CD4-positive, alpha-beta T cell treated with Interleukin-4 for 1 hour (primary cell): ENCODE measurements at regions not wholly inside any gene's neighbourhood (a gene's known extent, or its start where the extent isn't known, plus 50 kb on each side); places are given as distances from the start of the nearest gene placed in this dataset.

Source experiments
- DNase-seq, 2 donors: peaks; one replicate each; pipeline ENCODE4 v3.0.0-alpha.2; 2020 to 2022

DNA sequence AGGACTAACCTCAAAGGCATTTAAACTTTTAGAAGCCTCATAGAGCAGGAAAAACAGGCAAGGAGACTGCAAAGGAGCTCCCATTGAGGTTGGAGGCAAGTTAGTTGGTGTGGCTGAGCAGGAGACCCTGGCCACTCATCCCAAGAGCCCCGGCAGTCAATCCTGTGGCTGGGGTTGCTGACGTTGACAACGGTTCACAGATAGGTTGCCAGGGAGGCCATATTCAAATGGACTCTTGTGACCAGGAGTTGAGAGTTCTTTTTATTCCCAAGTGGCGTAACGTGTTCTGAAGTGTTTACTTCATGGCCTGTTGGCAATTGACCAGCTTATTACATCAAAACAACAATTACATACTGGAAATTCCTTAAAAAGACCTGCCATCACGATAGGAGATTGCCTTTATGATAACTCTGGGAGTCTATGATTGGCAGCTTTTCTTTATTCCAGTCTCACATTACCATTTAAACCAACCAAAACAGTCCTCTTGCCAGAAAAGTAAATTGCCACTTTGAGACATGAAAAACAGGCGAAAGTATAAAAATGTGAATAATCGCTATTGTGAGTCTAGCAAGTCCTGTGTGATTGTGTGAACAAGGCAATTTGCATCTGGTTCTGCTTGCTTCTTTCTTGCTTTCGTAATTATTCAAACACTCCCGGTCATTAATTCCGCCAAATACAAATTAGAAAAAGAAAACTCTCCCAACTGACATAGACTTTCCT, 394.9 kb downstream of the MED10 start:
- DNase-seq = no peak

DNA sequence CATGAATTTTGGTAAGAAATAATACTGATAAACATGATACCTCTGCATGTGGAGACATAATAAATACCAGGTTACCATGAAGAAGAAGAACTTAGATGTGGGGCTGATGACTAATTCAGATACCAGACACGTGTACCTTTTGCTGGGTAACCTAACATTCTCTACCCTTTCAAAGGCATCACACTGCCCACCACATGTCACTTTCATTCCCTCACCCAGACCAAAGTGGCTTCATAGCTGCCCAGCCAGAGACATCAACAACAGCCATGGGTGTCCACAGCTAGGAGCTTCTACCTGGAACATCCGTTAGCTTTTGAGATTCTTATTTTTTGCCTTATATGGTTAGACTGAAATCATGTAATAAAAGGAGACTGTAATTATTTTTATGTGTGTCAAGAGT, 396.8 kb downstream of the MED10 start:
- no peak for DNase-seq

DNA sequence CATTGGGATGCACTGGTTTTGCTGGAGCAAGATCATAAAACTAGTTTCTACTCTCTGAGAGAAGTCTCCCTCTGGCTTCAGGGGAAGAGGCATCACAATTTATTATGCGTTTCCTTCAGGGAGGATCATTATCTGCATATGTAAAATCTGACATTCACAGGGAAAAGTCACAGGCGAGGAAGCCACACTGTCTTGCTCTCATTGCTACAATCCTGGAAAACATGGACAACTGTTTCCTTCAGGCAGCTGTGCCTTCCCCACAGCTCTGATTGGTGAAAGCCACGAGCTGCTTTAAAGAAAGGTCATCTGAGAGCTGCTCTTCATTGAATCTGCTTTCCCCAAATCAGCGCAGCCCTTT, 397.8 kb downstream of the MED10 start:
- no peak for DNase-seq

DNA sequence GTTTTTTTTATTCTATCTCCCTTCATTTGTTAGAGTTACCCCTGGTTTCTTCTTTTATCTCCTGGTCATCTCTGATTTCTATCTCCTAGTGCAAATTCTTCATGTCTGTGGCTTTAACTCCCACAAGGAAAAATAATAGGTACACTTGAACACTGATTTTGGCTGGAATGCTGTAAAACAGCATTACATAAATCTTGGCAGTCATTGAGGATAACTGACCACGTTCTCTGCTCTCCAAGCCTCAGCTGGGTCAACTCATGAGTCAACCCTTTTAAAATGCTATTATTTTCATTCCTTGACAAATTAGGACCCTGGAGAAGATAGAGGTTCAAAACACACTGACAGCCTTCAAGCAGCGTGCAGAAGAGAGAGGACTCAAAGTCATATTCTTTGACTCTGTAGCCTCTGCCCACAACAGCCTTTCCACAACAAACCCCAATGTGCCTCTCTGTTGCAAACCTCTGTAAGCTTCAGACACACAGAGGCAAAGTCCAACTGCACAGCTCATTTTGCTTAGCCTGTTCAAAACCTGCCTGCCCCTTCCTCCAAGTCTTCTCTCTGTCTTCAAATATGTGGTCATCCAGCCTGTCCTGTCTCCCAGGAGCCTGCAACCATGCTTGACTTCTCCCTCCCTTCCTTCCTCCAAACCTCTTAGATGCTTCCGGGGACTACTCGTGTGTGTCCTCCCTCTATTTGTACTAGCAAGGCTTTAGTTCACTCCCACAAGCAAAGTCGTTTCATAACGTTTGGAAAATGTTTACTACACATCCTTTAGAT, 398.4 kb downstream of the MED10 start:
- DNase-seq = no peak

GRCh38 chr5:5979377-5979760, 399.0 kb downstream of the MED10 start:
- no peak for DNase-seq

DNA sequence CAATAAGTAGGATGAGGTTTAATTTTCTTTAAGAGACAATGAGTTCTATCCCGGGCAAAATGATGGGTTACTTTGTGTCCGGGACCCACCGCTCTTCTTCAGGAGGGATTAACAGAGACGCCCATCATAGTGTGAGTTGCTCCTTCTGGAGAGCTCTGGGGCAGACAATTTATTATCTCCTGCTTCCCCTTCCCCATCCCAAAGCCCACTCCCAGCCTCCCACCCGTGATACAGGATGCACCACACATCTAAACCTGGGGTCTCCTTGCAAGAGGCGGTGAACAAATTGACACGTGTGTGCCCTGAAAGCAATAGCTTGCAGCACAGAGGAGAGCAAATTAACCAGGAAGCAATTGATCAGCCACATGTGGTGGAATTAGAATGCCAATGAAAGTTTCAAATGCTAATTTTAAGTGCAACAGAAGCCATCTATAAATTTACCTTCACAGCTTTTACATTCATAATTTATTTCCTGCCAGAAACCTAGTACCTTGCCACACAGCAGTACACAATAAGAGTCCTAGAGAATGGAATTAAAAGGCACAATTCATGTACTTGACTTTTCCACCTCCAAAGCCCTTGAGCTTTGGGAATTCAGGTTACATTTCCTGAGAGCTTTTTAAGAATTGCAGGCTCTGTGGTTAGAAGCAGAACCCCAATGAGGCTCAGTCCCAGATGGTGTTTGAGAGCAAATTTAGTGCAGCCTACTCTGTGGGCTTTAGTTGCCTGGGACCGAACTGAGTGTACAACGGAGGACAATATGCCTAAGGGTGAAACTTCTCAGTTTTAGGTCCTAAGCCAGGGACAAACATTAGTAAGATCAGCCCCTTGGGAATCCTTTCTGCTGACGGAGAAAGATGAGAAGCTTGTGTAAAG, 399.6 kb downstream of the MED10 start:
- DNase-seq = no peak

GRCh38 chr5:5971203-5971602, 407.1 kb downstream of the MED10 start:
- no peak for DNase-seq

- no peak for DNase-seq
Observed at GRCh38 chr5:5969942-5970483, 408.3 kb downstream of the MED10 start.

DNA sequence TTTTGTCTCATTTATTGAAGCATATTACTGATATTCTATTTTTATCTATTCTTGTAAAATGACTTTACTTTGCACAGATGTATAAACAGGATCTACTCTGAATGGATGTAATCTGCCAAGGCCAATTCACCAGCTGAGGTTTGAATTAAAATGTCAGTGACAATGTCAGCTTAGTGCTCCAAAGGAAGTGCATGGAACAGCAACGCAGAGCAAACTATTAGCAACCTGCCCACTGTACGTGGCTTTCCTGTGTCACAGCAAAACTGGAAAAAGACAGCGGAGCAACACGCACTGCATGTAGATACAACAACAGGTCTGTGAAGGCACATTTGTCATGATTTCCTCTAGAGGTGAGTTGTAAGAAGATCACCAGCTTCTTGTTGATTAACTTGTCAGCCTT, 409.4 kb downstream of the MED10 start:
- no peak for DNase-seq

GRCh38 chr5:5967944-5968343, 410.4 kb downstream of the MED10 start:
- no peak for DNase-seq

DNA sequence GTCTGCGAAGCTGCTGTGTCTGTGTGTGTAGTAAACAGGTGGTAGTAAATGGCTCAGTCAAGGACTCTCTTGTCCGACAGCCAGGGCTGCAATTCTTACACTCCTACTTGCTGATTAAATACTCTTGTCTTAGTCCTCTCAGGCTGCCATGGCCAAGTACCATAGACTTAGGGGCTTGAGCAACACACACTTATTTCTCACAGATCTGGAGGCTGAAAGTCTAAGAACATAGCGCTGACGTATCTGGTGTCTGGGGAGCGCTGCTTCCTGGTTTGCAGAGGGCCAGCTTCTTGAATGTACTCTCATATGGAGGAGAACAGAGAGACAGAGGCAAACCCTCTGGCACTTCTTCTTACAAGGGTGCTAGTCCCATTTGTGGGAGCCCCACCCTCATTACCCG, 411.0 kb downstream of the MED10 start:
- DNase-seq = no peak

DNA sequence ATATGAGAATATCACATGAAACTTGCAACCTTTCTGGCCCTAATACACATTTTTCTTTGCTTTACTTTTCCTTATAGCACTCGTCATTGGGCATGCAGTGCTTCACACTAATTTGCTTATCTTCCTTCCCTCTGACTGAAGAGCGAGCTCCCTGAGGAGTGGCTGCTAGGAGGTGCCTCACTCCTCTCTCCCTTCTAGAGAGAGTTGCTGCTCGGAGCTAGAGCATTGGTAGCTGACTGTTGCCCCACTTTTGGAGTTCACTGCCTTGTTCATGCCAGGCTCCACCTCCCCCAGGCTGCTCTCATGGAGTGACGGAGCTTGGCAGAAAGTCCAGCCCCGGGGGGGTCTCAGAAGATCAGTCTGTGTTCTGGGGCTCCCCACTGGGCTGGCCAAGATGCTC, 413.2 kb downstream of the MED10 start:
- no peak for DNase-seq

DNA sequence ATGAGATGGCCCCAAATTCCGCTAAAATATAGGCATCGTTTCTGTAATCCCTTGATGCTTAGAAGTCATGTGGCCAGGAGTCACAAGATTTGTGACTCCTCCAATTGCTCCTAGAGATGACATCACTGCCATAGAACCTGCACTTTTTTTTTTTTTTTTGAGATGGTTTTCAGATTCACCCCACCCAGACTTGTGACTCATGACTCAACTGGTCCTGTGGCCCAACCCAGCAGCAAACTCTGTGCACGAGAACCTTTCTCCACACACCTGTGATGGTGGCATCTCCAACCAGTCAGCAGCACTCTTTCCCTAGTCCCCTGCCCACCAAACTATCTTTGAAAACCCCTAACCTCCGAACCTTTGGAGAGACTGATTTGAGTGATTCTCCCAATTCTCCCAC, 414.0 kb downstream of the MED10 start:
- no peak for DNase-seq

GRCh38 chr5:5957737-5958136, 420.6 kb downstream of the MED10 start:
- DNase-seq = no peak

GRCh38 chr5:5954275-5954598, 424.1 kb downstream of the MED10 start:
- DNase-seq = no peak

- DNase-seq = no peak
Observed at GRCh38 chr5:5953584-5954274, 424.6 kb downstream of the MED10 start.

DNA sequence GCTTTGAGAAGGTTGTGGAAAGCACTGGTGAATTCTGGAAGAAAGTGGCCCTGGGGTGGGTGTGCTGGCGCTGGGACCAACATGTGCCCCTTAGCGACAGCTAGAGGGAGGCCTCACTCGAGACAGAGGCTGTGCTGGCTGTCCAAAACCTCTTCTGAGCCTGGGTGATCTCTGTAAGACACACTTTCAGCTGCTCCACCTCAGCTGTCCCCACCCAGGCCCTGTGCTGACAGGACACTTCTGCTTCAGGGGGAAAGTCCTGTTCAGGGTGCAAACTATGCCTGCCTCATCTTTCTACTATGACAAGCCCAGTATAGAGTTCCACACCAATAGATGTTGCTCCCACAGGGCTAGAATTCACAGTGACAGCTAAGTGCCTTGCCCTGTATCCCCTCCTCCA, 426.4 kb downstream of the MED10 start:
- no peak for DNase-seq

- DNase-seq = no peak
Observed at GRCh38 chr5:5950658-5951057, 427.7 kb downstream of the MED10 start.

- DNase-seq = no peak
Observed at GRCh38 chr5:5941486-5941885, 436.9 kb downstream of the MED10 start.

GRCh38 chr5:5939759-5940370, 438.5 kb downstream of the MED10 start:
- no peak for DNase-seq

DNA sequence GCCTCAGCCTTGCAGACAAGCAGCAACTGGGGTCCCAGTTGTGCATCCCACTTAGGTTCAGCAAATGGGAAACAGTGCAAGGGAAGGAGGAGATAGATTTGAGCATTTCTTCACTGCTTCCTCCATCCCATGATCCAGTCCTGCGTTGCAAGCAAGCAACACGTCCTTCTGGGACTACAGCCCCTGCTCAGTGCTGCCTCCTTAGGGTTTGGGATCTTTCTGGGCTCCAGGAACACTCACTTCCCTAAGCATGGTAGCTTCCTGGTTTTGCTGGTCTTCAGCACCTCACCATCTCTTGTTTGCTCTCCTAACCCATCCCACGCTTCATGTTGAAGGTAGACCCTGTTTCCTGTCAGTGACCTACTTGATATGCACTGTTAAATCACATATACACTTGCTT, 444.7 kb downstream of the MED10 start:
- no peak for DNase-seq

- no peak for DNase-seq
Observed at GRCh38 chr5:5932824-5933223, 445.5 kb downstream of the MED10 start.

DNA sequence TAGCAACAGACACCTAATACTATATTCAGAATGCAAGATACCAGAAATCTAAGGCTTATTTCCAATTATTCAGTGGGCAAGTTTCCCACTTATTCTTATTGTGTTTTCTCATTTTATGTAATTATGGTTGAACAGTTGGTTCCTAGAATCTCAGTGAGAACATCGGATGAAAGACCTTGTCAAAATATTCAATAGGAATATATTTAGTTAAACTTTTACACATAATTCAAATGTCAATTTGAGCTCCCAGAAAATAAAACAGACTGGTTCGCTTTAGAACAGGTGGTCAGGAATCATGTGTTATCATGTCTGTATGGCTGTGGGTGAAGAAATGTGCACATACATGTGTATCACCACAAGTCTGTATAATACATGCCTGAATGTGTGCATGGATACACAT, 447.8 kb downstream of the MED10 start:
- no peak for DNase-seq
